ENCODE measurements at regions not wholly inside any gene's neighbourhood (a gene's known extent, or its start where the extent isn't known, plus 50 kb on each side); places are given as distances from the start of the nearest gene placed in this dataset.

DNA sequence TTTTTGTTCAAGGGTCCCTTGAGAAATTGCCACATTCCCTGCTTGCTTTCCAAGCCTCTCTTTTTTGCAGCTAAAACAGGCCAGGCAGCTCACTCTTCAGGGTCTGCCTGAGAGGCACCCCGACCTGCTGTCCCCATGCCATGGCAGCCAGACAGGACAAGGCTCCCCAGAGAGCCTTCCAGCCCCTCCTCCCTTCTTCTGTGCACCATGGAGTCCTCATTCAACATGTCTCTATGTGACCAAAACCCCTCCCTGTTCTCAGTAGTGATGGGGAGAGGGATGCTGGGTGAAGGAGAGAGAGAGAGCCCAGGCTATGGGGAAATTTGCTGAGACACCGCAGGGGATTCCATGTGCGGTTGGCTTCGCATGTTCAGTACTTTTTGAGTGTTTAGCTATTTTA, 384.2 kb upstream of the ZNF507 start:
- Mint-ChIP-seq H3K27me3 (no peaks in the 10 kb centered on the region), H3K9me3 (no peaks in the 10 kb centered on the region), H3K4me1 (no peaks in the 10 kb centered on the region), H3K4me3 (no peak overlapping the region), H3K36me3 (ENCODE audit: low read depth) (no peaks in the 10 kb centered on the region), H3K27ac (no peak overlapping the region)
- ChIA-PET CTCF (no interaction called here), POLR2A (no interaction called here)
- DNase-seq = no peak

- Mint-ChIP-seq H3K9me3 (no peaks in the 10 kb centered on the region), H3K36me3 (ENCODE audit: low read depth) (no peaks in the 10 kb centered on the region), H3K27ac (no peak overlapping the region), H3K4me3 (no peak overlapping the region), H3K4me1 (no peaks in the 10 kb centered on the region), H3K27me3 (no peaks in the 10 kb centered on the region)
- ChIA-PET POLR2A (no interaction called here), CTCF (no interaction called here)
- DNase-seq = no peak
These were observed 383.7 kb upstream of the ZNF507 start for GRCh38 chr19:31961667-31962066.

DNA sequence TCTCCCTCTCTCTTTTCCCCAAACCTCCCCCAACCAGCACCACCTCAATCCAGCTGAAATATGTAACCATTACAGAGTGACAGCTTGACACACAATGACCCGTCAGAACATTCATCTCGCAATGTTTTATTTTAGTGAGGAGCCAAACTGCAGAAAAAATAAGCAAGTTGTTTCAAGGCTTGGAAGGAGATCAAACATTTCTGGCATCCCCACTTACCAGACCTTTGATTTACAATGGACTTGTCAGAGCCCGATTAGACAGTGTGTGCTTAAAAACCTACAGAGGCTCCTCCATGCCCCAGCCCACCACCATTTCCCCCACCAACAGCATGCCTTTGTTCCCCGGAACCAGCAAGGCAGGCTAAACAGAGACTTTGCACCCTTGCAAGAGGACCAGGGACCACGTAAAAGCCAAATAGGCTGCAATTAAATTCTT, 382.8 kb upstream of the ZNF507 start:
- no peak overlapping the region for H3K27ac Mint-ChIP-seq
- CTCF ChIA-PET = no interaction called here
- no peak for DNase-seq
- POLR2A ChIA-PET = no interaction called here
- H3K4me1 Mint-ChIP-seq = no peaks in the 10 kb centered on the region
- no peaks in the 10 kb centered on the region for H3K27me3 Mint-ChIP-seq
- H3K36me3 Mint-ChIP-seq (ENCODE audit: low read depth) = no peaks in the 10 kb centered on the region
- no peak overlapping the region for H3K4me3 Mint-ChIP-seq
- no peaks in the 10 kb centered on the region for H3K9me3 Mint-ChIP-seq

- Mint-ChIP-seq H3K27ac (no peak overlapping the region), H3K4me3 (no peak overlapping the region), H3K36me3 (ENCODE audit: low read depth) (no peaks in the 10 kb centered on the region), H3K27me3 (no peaks in the 10 kb centered on the region), H3K9me3 (no peaks in the 10 kb centered on the region), H3K4me1 (no peaks in the 10 kb centered on the region)
- no peak for DNase-seq
- CTCF ChIA-PET = no interaction called here
- POLR2A ChIA-PET = no interaction called here
These were observed 381.7 kb upstream of the ZNF507 start for GRCh38 chr19:31963746-31964145.

GRCh38 chr19:31969016-31969415, 376.4 kb upstream of the ZNF507 start:
- POLR2A ChIA-PET = no interaction called here
- no peaks in the 10 kb centered on the region for H3K4me1 Mint-ChIP-seq
- DNase-seq = no peak

DNA sequence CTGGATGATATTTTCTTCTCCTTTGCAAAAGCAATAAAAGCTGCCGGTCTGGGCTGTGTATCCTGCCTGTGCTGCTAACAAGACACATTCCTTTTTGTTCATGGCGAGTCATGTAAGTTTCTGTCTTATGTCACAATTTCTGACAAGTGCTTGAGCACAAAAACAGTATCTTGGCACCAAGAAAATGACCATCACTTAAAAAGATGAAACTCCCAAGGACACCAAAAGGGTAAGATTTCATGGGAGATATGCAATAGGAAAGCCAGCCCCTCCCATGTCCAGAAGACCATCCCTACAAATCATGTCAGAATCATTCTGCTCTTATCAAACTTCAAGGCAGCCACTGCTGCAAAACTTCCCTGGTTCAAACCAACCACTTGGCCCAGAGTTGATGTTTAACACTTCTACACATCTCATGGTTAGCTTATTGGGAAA, 375.4 kb upstream of the ZNF507 start:
- Mint-ChIP-seq H3K9me3 (no peaks in the 10 kb centered on the region), H3K4me3 (no peak overlapping the region), H3K27ac (no peak overlapping the region), H3K36me3 (ENCODE audit: low read depth) (no peaks in the 10 kb centered on the region), H3K4me1 (no peaks in the 10 kb centered on the region), H3K27me3 (no peaks in the 10 kb centered on the region)
- CTCF ChIA-PET = interaction anchor here (0.5 kb wide), 1 partner anchor 194 kb away, joined by 4 read pairs; no protein-coding TSS in a partner anchor
- POLR2A ChIA-PET = no interaction called here
- DNase-seq = no peak

More at GRCh38 chr19:31969016-31969415, 376.4 kb upstream of the ZNF507 start:
- CTCF ChIA-PET = no interaction called here
- Mint-ChIP-seq H3K27me3 (no peaks in the 10 kb centered on the region), H3K36me3 (ENCODE audit: low read depth) (no peaks in the 10 kb centered on the region), H3K27ac (no peak overlapping the region), H3K4me3 (no peak overlapping the region), H3K9me3 (no peaks in the 10 kb centered on the region)

GRCh38 chr19:31974290-31974689, 371.1 kb upstream of the ZNF507 start:
- DNase-seq = no peak
- POLR2A ChIA-PET = interaction anchor here (0.6 kb wide), 1 partner anchor 248 kb away, joined by 3 read pairs; no protein-coding TSS in a partner anchor
- H3K27ac Mint-ChIP-seq = no peak overlapping the region
- H3K36me3 Mint-ChIP-seq (ENCODE audit: low read depth) = no peaks in the 10 kb centered on the region
- no peak overlapping the region for H3K4me3 Mint-ChIP-seq
- CTCF ChIA-PET = no interaction called here
- H3K9me3 Mint-ChIP-seq = peaks cover 4% of the 10 kb centered on the region
- H3K4me1 Mint-ChIP-seq = no peaks in the 10 kb centered on the region
- H3K27me3 Mint-ChIP-seq = no peaks in the 10 kb centered on the region

GRCh38 chr19:31974941-31975340, 370.5 kb upstream of the ZNF507 start:
- H3K4me3 Mint-ChIP-seq = no peak overlapping the region
- no peaks in the 10 kb centered on the region for H3K36me3 Mint-ChIP-seq (ENCODE audit: low read depth)
- H3K27me3 Mint-ChIP-seq = no peaks in the 10 kb centered on the region
- H3K9me3 Mint-ChIP-seq = peaks cover 4% of the 10 kb centered on the region
- CTCF ChIA-PET = no interaction called here
- no peak overlapping the region for H3K27ac Mint-ChIP-seq
- H3K4me1 Mint-ChIP-seq = no peaks in the 10 kb centered on the region
- no peak for DNase-seq
- POLR2A ChIA-PET = no interaction called here

GRCh38 chr19:31975461-31975860, 369.9 kb upstream of the ZNF507 start:
- ChIA-PET POLR2A (no interaction called here), CTCF (no interaction called here)
- Mint-ChIP-seq H3K36me3 (ENCODE audit: low read depth) (no peaks in the 10 kb centered on the region), H3K4me3 (no peak overlapping the region), H3K9me3 (peaks cover 4% of the 10 kb centered on the region), H3K27me3 (no peaks in the 10 kb centered on the region), H3K27ac (no peak overlapping the region), H3K4me1 (no peaks in the 10 kb centered on the region)
- DNase-seq = no peak

GRCh38 chr19:31976775-31977536, 368.5 kb upstream of the ZNF507 start:
- Mint-ChIP-seq H3K27me3 (no peaks in the 10 kb centered on the region), H3K36me3 (ENCODE audit: low read depth) (no peaks in the 10 kb centered on the region), H3K4me1 (no peaks in the 10 kb centered on the region), H3K9me3 (peaks cover 4% of the 10 kb centered on the region), H3K4me3 (no peak overlapping the region), H3K27ac (no peak overlapping the region)
- DNase-seq = no peak
- ChIA-PET POLR2A (no interaction called here), CTCF (interaction anchor here (0.6 kb wide), 1 partner anchor 159 kb away, joined by 4 read pairs; no protein-coding TSS in a partner anchor)

- Mint-ChIP-seq H3K9me3 (peaks cover 6% of the 10 kb centered on the region), H3K36me3 (ENCODE audit: low read depth) (no peaks in the 10 kb centered on the region), H3K27ac (no peak overlapping the region), H3K4me1 (no peaks in the 10 kb centered on the region), H3K27me3 (no peaks in the 10 kb centered on the region), H3K4me3 (no peak overlapping the region)
- no peak for DNase-seq
- ChIA-PET CTCF (no interaction called here), POLR2A (no interaction called here)
These were observed 366.0 kb upstream of the ZNF507 start for GRCh38 chr19:31979362-31979761.

- no peaks in the 10 kb centered on the region for H3K27me3 Mint-ChIP-seq
- H3K27ac Mint-ChIP-seq = no peak overlapping the region
- H3K4me3 Mint-ChIP-seq = no peak overlapping the region
- CTCF ChIA-PET = no interaction called here
- no peaks in the 10 kb centered on the region for H3K4me1 Mint-ChIP-seq
- peaks cover 6% of the 10 kb centered on the region for H3K9me3 Mint-ChIP-seq
- no peak for DNase-seq
- no peaks in the 10 kb centered on the region for H3K36me3 Mint-ChIP-seq (ENCODE audit: low read depth)
- POLR2A ChIA-PET = no interaction called here
These were observed 365.3 kb upstream of the ZNF507 start for GRCh38 chr19:31979949-31980670.

DNA sequence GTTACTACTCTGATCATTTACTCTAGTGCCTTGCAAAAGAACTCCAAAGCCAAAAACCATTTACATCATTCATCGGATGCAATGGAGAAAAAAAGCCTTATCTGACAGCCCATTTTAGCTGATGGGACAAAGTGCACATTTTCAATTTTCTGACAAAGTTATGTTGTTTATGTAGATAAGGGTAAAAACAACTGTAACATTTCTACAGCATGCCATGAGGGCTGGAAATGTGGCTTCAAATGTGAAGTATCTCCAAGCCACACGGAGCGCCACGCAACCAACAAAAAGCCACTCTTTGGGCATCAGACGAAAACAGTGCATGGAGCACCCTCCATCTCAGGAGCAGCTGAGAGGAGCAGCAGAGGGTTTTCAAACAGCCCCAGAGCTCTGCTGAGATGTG, 364.6 kb upstream of the ZNF507 start:
- Mint-ChIP-seq H3K9me3 (peaks cover 6% of the 10 kb centered on the region), H3K27ac (no peak overlapping the region), H3K27me3 (no peaks in the 10 kb centered on the region), H3K36me3 (ENCODE audit: low read depth) (no peaks in the 10 kb centered on the region), H3K4me3 (no peak overlapping the region), H3K4me1 (no peaks in the 10 kb centered on the region)
- no peak for DNase-seq
- POLR2A ChIA-PET = no interaction called here
- CTCF ChIA-PET = no interaction called here

GRCh38 chr19:31981545-31981944, 363.9 kb upstream of the ZNF507 start:
- H3K36me3 Mint-ChIP-seq (ENCODE audit: low read depth) = no peaks in the 10 kb centered on the region
- H3K4me1 Mint-ChIP-seq = no peaks in the 10 kb centered on the region
- POLR2A ChIA-PET = no interaction called here
- no peak overlapping the region for H3K4me3 Mint-ChIP-seq
- DNase-seq = no peak
- peaks cover 6% of the 10 kb centered on the region for H3K9me3 Mint-ChIP-seq
- no peak overlapping the region for H3K27ac Mint-ChIP-seq
- CTCF ChIA-PET = no interaction called here
- H3K27me3 Mint-ChIP-seq = no peaks in the 10 kb centered on the region

All from activated CD4-positive, alpha-beta T cell treated with anti-CD3 and anti-CD28 coated beads, Interleukin-2, amount 10 ng/mL, durations not matched to agents 7 days and 5 days (primary cell).